Liver (tissue), 3 donors: ENCODE measurements at regions not wholly inside any gene's neighbourhood (a gene's known extent, or its start where the extent isn't known, plus 50 kb on each side); places are given as distances from the start of the nearest gene placed in this dataset.

ENCODE experiments used
- CTCF ChIP-seq: fragments of 150-350 bp; IDR thresholded peaks from 2 replicates; pipeline ENCODE4 v1.5.1; 2017; ENCODE audit warnings: improper control_type of control experiment, low read depth, low read length; ENCODE audit not compliant: missing input control
- EGR1 ChIP-seq, 2 donors: IDR thresholded peaks; 2 replicates each; pipeline ENCODE4 v1.6.1; 2016 to 2018; ENCODE audit warnings: antibody characterized with exemption in 2 of 2, low read depth in 2 of 2
- GABPA ChIP-seq, 2 donors: IDR thresholded peaks in 1 of 2; conservative IDR thresholded peaks in 1 of 2; 2 replicates each; pipeline ENCODE4 v1.6.1; 2016; ENCODE audit warnings: antibody characterized with exemption in 2 of 2, mild to moderate bottlenecking in 1 of 2, moderate library complexity in 1 of 2
- HNF4G ChIP-seq: IDR thresholded peaks from 2 replicates; pipeline ENCODE4 v1.6.1; 2016; ENCODE audit warnings: antibody characterized with exemption
- JUND ChIP-seq, 2 donors: IDR thresholded peaks; 2 replicates each; pipeline ENCODE4 v1.6.1; 2016; ENCODE audit warnings: antibody characterized with exemption in 2 of 2
- MAX ChIP-seq: IDR thresholded peaks from 2 replicates; pipeline ENCODE4 v1.6.1; 2016; ENCODE audit warnings: antibody characterized with exemption
- SP1 ChIP-seq: IDR thresholded peaks from 2 replicates; pipeline ENCODE4 v1.6.1; 2018; ENCODE audit warnings: antibody characterized with exemption, mild to moderate bottlenecking
- TAF1 ChIP-seq: conservative IDR thresholded peaks from 2 replicates; pipeline ENCODE4 v1.6.1; 2016; ENCODE audit warnings: antibody characterized with exemption, mild to moderate bottlenecking
- YY1 ChIP-seq: IDR thresholded peaks from 2 replicates; pipeline ENCODE4 v1.6.1; 2016; ENCODE audit warnings: antibody characterized with exemption, mild to moderate bottlenecking
- donor health status: healthy.
- donor health status: healthy.

- TF ChIP-seq HNF4G = no peak
- TF ChIP-seq CTCF = no peak
- TF ChIP-seq TAF1 = no peak
- TF ChIP-seq GABPA (IDR thresholded peaks at IDR 0.05 in 1 of 2, conservative IDR thresholded peaks at IDR 0.05 in 1 of 2) = no peak
- no peak for TF ChIP-seq SP1
- no peak for TF ChIP-seq EGR1 (IDR thresholded peaks at IDR 0.05; ENCODE audit: low read depth in 2 of 2)
- TF ChIP-seq YY1 = no peak
- no peak for TF ChIP-seq MAX
- no peak for TF ChIP-seq JUND (IDR thresholded peaks at IDR 0.05)
Measured at GRCh38 chr10:111177379-111177778, 100.5 kb downstream of the ADRA2A start.
